ENCODE measurements at regions not wholly inside any gene's neighbourhood (a gene's known extent, or its start where the extent isn't known, plus 50 kb on each side); places are given as distances from the start of the nearest gene placed in this dataset.

GRCh38 chr10:31151301-31151700 is 119.6 kb upstream of the ZNF438 start:
- TF ChIP-seq EZH2 (IDR thresholded peaks at IDR 0.05; ENCODE audit: borderline replicate concordance, low read length), result no peak
- TF ChIP-seq CTCF (IDR thresholded peaks at IDR 0.05; ENCODE audit: low read length), result no peak

Measured in OCI-LY1 (cell line).